Natural killer cell (primary cell): ENCODE measurements at regions not wholly inside any gene's neighbourhood (a gene's known extent, or its start where the extent isn't known, plus 50 kb on each side); places are given as distances from the start of the nearest gene placed in this dataset.

Experiments used
- ATAC-seq, 3 donors: fragments of 150-1000 bp in 2 of 3; fragments of 200-7000 bp in 1 of 3; cut with Tn5 transposase; 1 replicate in 1 of 3; 2 replicates in 2 of 3; pipeline ENCODE4 v1.10.0; 2021; ENCODE audit warnings: mild to moderate bottlenecking in 2 of 3, moderate library complexity in 2 of 3
- DNase-seq, 2 donors: peaks; one replicate each; pipeline versions ENCODE4 v3.0.0 to v3.0.0-alpha.2; 2013 to 2021; ENCODE audit warnings: mixed read lengths in 1 of 2
- H3K27ac ChIP-seq: one replicate; pipeline ENCODE4 v1.5.1; 2013; ENCODE audit warnings: mild to moderate bottlenecking, low read length
- H3K27me3 ChIP-seq: one replicate; pipeline ENCODE4 v1.6.1; 2013; ENCODE audit warnings: low read length; ENCODE audit not compliant: control insufficient read depth, insufficient read depth
- H3K36me3 ChIP-seq: one replicate; pipeline ENCODE4 v1.6.1; 2013; ENCODE audit warnings: low read length; ENCODE audit not compliant: control insufficient read depth, insufficient read depth
- H3K4me1 ChIP-seq: one replicate; pipeline ENCODE4 v1.6.1; 2013; ENCODE audit warnings: low read length; ENCODE audit not compliant: control insufficient read depth, insufficient read depth
- H3K4me3 ChIP-seq: one replicate; pipeline ENCODE4 v1.5.1; 2013; ENCODE audit warnings: low read length
- H3K9me3 ChIP-seq: one replicate; pipeline ENCODE4 v1.6.1; 2013; ENCODE audit warnings: low read length; ENCODE audit not compliant: control insufficient read depth, insufficient read depth
- H3K27ac Mint-ChIP-seq, 2 donors: one replicate each; pipeline ENCODE4 v1.8.0; 2022; ENCODE audit warnings: mild to moderate bottlenecking in 2 of 2, mixed read lengths in 2 of 2, moderate library complexity in 1 of 2
- H3K27me3 Mint-ChIP-seq, 2 donors: one replicate each; pipeline ENCODE4 v1.8.0; 2022; ENCODE audit warnings: low read depth in 2 of 2, mixed read lengths in 2 of 2
- H3K36me3 Mint-ChIP-seq: one replicate; pipeline ENCODE4 v1.8.0; 2022; ENCODE audit warnings: mixed read lengths
- H3K4me1 Mint-ChIP-seq, 2 donors: one replicate each; pipeline ENCODE4 v1.8.0; 2022; ENCODE audit warnings: mixed read lengths in 2 of 2
- H3K4me3 Mint-ChIP-seq: one replicate; pipeline ENCODE4 v1.8.0; 2022; ENCODE audit warnings: mild to moderate bottlenecking, moderate library complexity, mixed read lengths
- H3K9me3 Mint-ChIP-seq, 2 donors: one replicate each; pipeline ENCODE4 v1.8.0; 2022; ENCODE audit warnings: mixed read lengths in 2 of 2
- WGBS: methylation state at CpG from one replicate; pipeline ENCODE4 v1.1.7; 2013; ENCODE audit warnings: missing lambda C conversion rate; ENCODE audit not compliant: insufficient coverage; 5-methylcytosine and 5-hydroxymethylcytosine counted together
- intact Hi-C: fragments of 100-400 bp; cut with micrococcal nuclease; formaldehyde crosslinking; loops from one replicate; pipeline ENCODE4 v1.14.2; 2022
- TF ChIP-seq, protein P1 (sequence below): fragments of 200-600 bp; IDR thresholded peaks from one replicate; pipeline ENCODE4 v1.8.0; 2022; ENCODE audit warnings: antibody characterized with exemption

DNA sequence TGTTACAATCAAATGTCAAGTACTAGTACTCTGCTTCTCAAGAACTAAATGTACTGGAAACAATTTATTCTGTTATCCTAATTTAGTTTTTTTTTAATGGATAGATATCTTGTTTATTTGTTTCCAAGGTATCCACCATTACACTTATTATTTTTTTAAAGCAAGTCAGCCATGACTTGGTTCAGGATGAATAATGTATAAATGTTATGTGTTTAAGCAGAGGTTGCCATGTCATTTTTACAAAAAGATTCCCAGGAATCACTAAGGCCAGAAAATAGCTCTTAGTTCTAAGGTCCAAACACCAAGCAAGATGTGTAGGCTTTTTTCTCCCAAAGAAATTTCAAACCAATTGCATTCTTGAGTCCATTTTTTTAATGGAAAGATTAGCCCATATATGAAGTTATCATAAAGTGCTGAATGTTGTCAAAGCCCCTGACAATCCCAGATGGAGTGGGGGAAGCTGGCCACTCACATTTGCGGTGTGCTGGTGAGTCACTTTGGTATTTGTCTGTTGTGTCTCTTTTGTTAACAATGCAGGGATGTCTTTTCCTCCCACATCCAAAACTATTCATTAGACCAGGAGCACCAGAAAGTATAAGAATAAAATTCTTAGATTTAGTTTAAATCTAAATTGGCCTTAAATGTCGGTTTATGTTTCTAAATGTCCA, 158.9 kb downstream of the COL6A3 start:
- Histone ChIP-seq H3K36me3 (no peaks in the 10 kb centered on the region), H3K9me3 (no peaks in the 10 kb centered on the region), H3K4me1 (no peaks in the 10 kb centered on the region), H3K27ac (no peak overlapping the region), H3K27me3 (no peaks in the 10 kb centered on the region), H3K4me3 (no peak overlapping the region)
- Mint-ChIP-seq H3K9me3 (no peaks in the 10 kb centered on the region), H3K27ac (no peak overlapping the region), H3K4me3 (no peak overlapping the region), H3K4me1 (no peaks in the 10 kb centered on the region), H3K27me3 (peaks cover 15 to 22% of the 10 kb centered on the region in 2 donors), H3K36me3 (no peaks in the 10 kb centered on the region)
- no peak for ATAC-seq
- DNase-seq, result no peak
- TF ChIP-seq, protein P1, sequence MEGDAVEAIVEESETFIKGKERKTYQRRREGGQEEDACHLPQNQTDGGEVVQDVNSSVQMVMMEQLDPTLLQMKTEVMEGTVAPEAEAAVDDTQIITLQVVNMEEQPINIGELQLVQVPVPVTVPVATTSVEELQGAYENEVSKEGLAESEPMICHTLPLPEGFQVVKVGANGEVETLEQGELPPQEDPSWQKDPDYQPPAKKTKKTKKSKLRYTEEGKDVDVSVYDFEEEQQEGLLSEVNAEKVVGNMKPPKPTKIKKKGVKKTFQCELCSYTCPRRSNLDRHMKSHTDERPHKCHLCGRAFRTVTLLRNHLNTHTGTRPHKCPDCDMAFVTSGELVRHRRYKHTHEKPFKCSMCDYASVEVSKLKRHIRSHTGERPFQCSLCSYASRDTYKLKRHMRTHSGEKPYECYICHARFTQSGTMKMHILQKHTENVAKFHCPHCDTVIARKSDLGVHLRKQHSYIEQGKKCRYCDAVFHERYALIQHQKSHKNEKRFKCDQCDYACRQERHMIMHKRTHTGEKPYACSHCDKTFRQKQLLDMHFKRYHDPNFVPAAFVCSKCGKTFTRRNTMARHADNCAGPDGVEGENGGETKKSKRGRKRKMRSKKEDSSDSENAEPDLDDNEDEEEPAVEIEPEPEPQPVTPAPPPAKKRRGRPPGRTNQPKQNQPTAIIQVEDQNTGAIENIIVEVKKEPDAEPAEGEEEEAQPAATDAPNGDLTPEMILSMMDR, result no peak
- intact Hi-C loops, result no loop called here
- WGBS, result no CpG with 5 or more reads among the region's 2 CpGs

- H3K27ac Mint-ChIP-seq, result no peak overlapping the region
- WGBS, result 84% methylated on average over 4 of the region's 4 CpGs
- no peaks in the 10 kb centered on the region for H3K9me3 ChIP-seq
These were observed 157.1 kb downstream of the COL6A3 start for GRCh38 chr2:237256887-237257286.

GRCh38 chr2:237257471-237257951, 156.5 kb downstream of the COL6A3 start:
- H3K4me3 ChIP-seq, result no peak overlapping the region
- no peak for ATAC-seq

More at GRCh38 chr2:237256887-237257286, 157.1 kb downstream of the COL6A3 start:
- no peak overlapping the region for H3K27ac ChIP-seq
- peaks cover 13 to 19% of the 10 kb centered on the region in 2 donors for H3K27me3 Mint-ChIP-seq
- no peak for ATAC-seq
- H3K36me3 ChIP-seq, result no peaks in the 10 kb centered on the region
- TF ChIP-seq, protein P1, result no peak
- no peaks in the 10 kb centered on the region for H3K36me3 Mint-ChIP-seq
- no peaks in the 10 kb centered on the region for H3K4me1 Mint-ChIP-seq
- intact Hi-C loops, result no loop called here
- no peaks in the 10 kb centered on the region for H3K4me1 ChIP-seq
- H3K9me3 Mint-ChIP-seq, result no peaks in the 10 kb centered on the region
- no peak for DNase-seq
- H3K4me3 ChIP-seq, result no peak overlapping the region
- no peaks in the 10 kb centered on the region for H3K27me3 ChIP-seq
- no peak overlapping the region for H3K4me3 Mint-ChIP-seq

More at GRCh38 chr2:237257471-237257951, 156.5 kb downstream of the COL6A3 start:
- Mint-ChIP-seq H3K9me3 (no peaks in the 10 kb centered on the region), H3K36me3 (no peaks in the 10 kb centered on the region), H3K27me3 (peaks cover 13 to 19% of the 10 kb centered on the region in 2 donors), H3K27ac (no peak overlapping the region), H3K4me1 (no peaks in the 10 kb centered on the region), H3K4me3 (no peak overlapping the region)
- Histone ChIP-seq H3K36me3 (no peaks in the 10 kb centered on the region), H3K27ac (no peak overlapping the region), H3K4me1 (no peaks in the 10 kb centered on the region), H3K27me3 (no peaks in the 10 kb centered on the region), H3K9me3 (no peaks in the 10 kb centered on the region)
- WGBS, result 44% methylated on average over 8 of the region's 10 CpGs
- intact Hi-C loops, result no loop called here
- TF ChIP-seq, protein P1, result no peak
- no peak for DNase-seq
